ACHN (cell line): ENCODE measurements at regions not wholly inside any gene's neighbourhood (a gene's known extent, or its start where the extent isn't known, plus 50 kb on each side); places are given as distances from the start of the nearest gene placed in this dataset.

Experiments
- DNase-seq: peaks from one replicate; pipeline ENCODE4 v3.0.0-alpha.2; 2015
- in situ Hi-C: cut with HindIII; loops from 2 replicates; pipeline ENCODE4 v1.10.0; 2017; ENCODE audit warnings: low sequenced_read_pairs, low pct_ligation_motif_present, low pct_unique_long_range_greater_than_20kb

DNA sequence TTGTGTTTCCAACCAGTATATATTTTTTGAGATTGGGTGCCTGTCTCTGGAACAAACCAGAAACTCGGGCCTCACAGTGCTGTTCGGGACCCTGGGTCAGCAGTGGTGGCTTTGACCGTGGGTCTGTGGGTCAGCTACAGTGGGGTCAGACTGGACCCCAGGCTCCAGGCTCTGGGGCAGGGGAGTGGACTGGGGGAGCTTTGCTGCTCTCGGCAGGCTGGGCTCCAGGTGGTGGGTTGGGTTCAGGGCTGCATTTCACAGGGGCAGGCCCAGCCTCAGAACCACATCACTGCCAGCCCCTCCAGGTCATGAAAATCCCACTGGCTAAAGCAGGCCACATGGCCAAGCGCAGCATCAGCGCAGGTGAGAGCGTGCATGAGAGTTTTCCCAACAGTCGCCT lies 1279.3 kb downstream of the BRD1 start:
- in situ Hi-C loops: no loop called here
- no peak for DNase-seq

DNA sequence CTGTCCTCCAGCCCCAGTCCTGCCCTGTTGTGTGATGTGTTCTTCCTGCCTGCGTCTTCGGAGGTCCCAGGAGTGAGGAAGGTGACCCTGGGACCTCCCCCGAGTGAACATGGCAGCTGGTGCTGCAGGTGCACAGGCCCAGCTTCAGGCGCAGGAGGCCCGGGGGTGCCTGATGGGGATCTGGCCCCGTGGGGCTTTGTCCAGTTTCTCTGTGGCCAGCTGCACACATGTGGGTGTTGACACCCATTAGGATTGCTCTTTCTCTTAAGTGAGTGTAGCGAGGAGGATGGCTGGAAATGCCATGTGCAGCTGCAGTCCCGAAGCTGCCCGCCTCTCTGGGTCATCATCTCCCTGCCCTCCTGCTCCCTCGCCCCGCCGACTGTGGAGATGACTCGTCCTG lies 1279.7 kb downstream of the BRD1 start:
- in situ Hi-C loops: no loop called here

GRCh38 chr22:48546653-48547424 lies 1280.8 kb downstream of the BRD1 start:
- in situ Hi-C loops: no loop called here
- no peak for DNase-seq

More for the DNA sequence above, 1279.7 kb downstream of the BRD1 start:
- no peak for DNase-seq

- in situ Hi-C loops: no loop called here
- no peak for DNase-seq
These were observed 1281.7 kb downstream of the BRD1 start for GRCh38 chr22:48545987-48546386.

DNA sequence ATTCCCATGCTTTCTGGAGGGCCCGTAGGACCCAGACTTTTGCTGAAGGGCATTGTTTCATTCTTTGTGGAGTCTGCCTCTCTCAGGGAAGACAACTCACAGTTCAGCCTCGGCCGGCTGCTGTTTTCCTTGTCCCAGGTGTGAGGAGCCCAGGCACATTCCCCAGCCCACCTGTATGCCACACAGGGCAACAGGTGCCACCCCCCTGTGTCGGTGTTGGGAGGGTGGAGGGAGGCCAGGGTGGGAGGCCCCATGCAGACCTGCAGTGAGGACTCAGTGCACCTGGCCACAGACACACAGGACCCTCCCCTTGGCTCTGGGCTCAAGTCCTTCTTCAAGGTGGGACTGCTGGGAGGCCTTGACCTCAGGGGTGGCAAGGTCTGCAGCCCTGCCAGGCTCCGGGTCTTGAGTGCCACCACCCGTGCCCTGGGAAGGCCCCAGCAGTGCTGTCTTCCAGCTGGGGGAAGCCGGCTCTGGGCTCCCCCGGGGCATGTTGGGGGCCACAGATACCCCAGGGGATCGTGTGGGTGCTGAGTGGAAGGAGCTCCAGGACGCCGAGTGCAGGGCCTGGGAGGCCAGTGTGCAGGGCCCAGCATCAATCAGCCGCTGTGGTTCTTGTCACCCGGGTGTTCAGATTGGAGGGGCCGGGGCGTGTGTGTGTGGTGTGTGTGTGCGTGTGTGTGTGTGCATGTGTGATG lies 1286.1 kb downstream of the BRD1 start:
- DNase-seq: no peak
- in situ Hi-C loops: no loop called here

GRCh38 chr22:48539261-48539660 lies 1288.4 kb downstream of the BRD1 start:
- in situ Hi-C loops: no loop called here
- no peak for DNase-seq

GRCh38 chr22:48538291-48538820 lies 1289.3 kb downstream of the BRD1 start:
- in situ Hi-C loops: no loop called here
- no peak for DNase-seq

DNA sequence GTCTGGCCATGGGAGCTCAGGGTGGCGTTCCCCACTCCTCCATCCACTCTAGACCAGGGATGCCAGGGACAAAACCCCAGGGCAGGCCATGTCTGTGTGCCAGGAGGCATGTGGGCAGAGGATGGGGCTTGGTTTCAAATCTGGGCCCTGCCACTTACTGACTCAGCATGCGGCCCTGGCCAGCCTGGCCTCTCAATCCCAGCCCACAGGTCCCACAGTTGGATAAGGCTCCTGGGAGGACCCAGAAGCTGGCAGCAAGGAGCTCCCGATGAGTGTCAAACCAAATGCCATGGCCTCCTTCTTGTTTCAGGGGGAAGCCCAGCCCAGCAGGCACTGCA lies 1290.4 kb downstream of the BRD1 start:
- no peak for DNase-seq
- in situ Hi-C loops: no loop called here

DNA sequence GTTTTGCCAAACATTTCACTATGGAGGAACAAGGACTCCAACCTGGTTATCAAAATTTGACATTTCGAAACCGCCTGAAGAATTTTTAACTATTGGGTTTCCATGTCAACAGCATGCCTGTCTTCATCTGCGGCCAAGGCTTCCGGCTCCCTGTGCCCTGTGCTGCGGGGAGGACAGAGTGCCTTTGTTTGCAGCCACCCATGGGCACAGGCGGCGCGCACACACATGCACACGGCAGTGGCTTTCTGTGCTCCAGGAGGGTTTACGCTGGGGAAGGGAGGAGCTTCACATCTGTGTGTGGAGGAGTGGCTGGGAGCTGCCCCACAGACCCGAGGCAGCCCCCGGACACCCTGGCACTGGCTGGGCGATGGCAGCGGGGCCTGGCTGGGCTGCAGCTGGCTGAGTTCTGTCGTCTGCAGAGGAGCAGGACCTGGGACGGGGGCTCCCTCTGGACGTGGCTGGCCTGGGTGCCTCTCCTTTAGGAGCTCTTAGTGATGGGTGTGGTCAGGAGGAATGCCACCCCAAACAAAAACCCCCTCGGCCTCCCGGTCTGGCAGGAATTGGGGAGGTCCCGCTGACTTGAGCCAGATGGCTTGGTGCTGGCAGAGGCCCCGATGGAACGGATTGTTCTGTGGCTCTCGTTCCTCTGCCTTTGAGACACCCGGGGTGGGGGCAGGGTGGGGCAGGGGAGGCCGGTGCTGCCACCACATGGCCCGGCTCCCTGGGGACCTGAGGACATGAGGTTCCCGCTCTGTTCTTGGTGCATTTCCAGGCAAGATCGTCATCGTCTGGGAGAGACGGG lies 1290.9 kb downstream of the BRD1 start:
- in situ Hi-C loops: no loop called here
- no peak for DNase-seq

GRCh38 chr22:48535868-48536540 lies 1291.7 kb downstream of the BRD1 start:
- in situ Hi-C loops: no loop called here
- no peak for DNase-seq

GRCh38 chr22:48534395-48534958 lies 1293.2 kb downstream of the BRD1 start:
- in situ Hi-C loops: no loop called here
- no peak for DNase-seq

DNA sequence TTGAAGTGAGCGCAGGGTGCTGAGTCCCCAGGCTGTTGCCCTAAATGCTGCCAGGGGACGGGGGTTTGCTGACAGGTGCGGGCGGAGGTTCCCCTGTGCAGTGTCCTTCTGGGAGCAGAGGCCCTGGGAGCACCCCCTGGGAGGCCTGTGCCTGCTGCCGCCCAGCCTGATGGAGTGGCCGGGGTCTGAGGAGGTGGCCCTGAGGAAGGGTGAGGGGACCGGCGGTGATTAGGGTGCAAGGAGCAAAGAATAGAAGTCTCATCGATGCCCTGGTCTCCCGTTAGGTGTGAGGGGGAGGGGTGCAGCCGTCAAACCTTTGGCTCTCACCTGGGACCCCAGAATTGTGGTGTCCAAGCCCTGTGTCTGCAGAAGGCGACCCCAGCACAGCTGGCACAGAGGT lies 1294.7 kb downstream of the BRD1 start:
- no peak for DNase-seq
- in situ Hi-C loops: no loop called here

- no peak for DNase-seq
- in situ Hi-C loops: no loop called here
These were observed 1295.8 kb downstream of the BRD1 start for GRCh38 chr22:48531761-48532435.

- no peak for DNase-seq
- in situ Hi-C loops: no loop called here
These were observed 1296.6 kb downstream of the BRD1 start for GRCh38 chr22:48531108-48531507.

GRCh38 chr22:48530666-48531065 lies 1297.0 kb downstream of the BRD1 start:
- in situ Hi-C loops: no loop called here
- DNase-seq: no peak

DNA sequence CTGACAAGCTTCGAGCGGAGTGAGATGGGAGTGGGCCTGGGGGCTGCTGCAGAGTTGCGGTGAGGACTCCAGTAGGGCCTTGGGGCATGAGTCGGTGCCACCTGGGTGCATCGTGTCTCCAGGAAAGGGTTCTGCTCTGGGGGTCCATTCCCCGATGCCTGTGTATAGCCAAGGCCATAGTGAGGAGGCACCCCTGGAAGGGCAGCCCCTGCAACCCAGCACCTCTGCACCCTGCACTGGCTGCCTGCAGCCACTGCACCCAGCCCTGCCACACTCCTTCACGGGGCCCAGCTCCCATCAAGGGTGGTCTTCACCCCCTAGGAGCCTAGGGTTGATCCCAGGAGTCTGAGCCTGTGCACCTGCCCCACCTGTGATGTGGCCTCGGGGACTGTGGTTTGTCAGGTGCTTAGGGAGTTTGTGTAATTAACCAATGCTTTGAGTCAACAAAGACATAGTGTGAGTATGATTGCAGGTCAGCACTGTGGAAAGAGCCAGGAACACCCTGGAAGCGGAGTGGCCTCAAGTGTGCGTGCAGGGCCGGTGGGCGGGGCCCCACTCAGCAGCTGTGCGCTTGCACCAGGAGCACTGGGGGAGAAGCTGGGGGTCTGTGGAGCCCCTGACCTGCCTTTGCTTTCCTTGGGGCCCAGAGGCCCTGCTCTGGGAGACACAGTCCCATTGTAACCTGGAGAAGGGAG lies 1299.3 kb downstream of the BRD1 start:
- in situ Hi-C loops: no loop called here
- DNase-seq: no peak

DNA sequence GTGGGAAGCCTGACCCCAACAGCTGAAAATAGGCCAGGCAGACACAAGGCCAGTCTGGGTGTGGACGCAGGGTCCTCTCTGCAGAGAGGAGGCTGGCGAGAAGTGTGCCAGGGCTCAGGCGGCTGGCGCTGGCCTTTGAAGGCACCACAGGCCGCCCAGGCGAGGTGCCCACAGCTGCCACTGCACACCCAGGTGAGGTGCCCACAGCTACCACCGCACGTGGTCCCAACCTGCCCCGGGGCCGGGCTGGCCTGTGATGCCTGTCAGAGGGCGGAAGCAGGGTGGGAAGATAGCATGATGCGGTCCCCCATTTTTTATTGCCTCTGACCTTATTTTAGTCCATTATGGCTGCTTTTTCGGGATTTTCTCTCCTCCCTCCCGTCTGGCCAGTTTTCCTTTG lies 1303.9 kb downstream of the BRD1 start:
- in situ Hi-C loops: no loop called here
- DNase-seq: no peak
